AG09309 (cell line): ENCODE measurements at regions not wholly inside any gene's neighbourhood (a gene's known extent, or its start where the extent isn't known, plus 50 kb on each side); places are given as distances from the start of the nearest gene placed in this dataset.
"Not testable (repeated sequence)": the region's sequence is repeated elsewhere in the genome, so short reads cannot be mapped to it uniquely, and the experiment has no call there.

Experiments used
- DNase-seq: peaks from one replicate; pipeline ENCODE4 v3.0.0-alpha.2; 2010; ENCODE audit warnings: low read depth
- H3K4me3 ChIP-seq: 2 replicates; pipeline ENCODE4 v1.5.1; 2011; ENCODE audit warnings: mild to moderate bottlenecking, low read depth, low read length, moderate library complexity; ENCODE audit not compliant: control insufficient read depth
- TF ChIP-seq, protein P1 (sequence below): IDR thresholded peaks from 2 replicates; pipeline ENCODE4 v1.5.1; 2011; ENCODE audit warnings: mild to moderate bottlenecking, low read depth, low read length, inconsistent platforms; ENCODE audit not compliant: insufficient read depth, control insufficient read depth; ENCODE audit errors: missing control alignments

- H3K4me3 ChIP-seq, result no peak overlapping the region
- TF ChIP-seq, protein P1, sequence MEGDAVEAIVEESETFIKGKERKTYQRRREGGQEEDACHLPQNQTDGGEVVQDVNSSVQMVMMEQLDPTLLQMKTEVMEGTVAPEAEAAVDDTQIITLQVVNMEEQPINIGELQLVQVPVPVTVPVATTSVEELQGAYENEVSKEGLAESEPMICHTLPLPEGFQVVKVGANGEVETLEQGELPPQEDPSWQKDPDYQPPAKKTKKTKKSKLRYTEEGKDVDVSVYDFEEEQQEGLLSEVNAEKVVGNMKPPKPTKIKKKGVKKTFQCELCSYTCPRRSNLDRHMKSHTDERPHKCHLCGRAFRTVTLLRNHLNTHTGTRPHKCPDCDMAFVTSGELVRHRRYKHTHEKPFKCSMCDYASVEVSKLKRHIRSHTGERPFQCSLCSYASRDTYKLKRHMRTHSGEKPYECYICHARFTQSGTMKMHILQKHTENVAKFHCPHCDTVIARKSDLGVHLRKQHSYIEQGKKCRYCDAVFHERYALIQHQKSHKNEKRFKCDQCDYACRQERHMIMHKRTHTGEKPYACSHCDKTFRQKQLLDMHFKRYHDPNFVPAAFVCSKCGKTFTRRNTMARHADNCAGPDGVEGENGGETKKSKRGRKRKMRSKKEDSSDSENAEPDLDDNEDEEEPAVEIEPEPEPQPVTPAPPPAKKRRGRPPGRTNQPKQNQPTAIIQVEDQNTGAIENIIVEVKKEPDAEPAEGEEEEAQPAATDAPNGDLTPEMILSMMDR, result no peak
- no peak for DNase-seq
Measured at GRCh38 chr9:129556491-129557191, 64.3 kb downstream of the C9orf50 start.

DNA sequence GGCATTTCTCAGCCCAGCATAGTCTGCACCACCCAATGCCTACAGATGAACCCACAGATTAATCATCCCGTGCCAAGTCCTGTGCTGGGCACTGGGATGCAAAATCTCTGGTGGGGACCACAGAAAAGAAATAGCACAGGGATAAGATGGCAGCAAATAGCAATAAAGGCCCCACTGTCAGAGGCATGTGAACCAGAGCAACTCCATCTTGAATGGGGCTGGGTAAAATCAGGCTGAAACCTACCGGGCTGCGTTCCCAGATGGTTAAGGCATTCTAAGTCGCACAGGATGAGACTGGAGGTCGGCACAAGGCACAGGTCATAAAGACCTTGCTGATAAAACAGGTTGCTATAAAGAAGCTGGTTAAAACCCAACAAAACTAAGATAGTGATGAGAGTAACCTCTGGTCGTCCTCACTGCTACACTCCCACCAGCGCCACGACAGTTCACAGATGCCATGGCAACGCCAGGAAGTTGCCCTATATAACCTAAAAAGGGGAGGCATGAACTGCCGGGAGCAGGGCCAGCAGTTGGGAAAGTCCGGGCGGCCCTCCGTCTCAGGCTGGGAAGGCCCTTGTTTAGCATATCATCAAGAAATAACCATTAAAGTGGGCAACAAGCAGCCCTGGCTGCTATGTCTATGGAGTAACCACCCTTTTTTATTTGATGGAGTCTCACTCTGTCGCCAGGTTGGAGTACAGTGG, 65.2 kb downstream of the C9orf50 start:
- H3K4me3 ChIP-seq, result no peak overlapping the region
- TF ChIP-seq, protein P1, result no peak
- no peak for DNase-seq

DNA sequence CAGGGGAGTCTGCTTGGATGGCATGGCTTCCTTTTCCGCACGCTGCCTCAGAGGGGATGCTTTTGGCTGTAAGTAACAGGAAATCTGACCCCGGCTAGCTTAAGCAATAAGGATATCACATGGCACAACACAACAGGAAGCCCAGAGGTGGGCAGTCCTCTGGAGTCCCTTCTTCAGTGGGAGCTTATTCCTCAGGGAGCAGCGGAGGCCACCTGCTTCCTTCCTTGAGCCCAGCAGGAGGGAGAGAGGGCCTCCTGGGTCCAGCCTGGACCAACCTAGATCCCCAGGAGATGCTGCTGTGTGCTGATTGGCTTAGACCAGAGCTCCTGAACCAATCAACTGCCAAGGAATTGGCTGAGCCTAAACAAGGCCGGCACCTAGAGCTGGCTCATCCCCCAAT, 66.3 kb downstream of the C9orf50 start:
- TF ChIP-seq, protein P1, result no peak
- DNase-seq, result no peak
- H3K4me3 ChIP-seq, result no peak overlapping the region

GRCh38 chr9:129553277-129553676, 67.6 kb downstream of the C9orf50 start:
- TF ChIP-seq, protein P1, result no peak
- no peak overlapping the region for H3K4me3 ChIP-seq
- DNase-seq, result no peak

DNA sequence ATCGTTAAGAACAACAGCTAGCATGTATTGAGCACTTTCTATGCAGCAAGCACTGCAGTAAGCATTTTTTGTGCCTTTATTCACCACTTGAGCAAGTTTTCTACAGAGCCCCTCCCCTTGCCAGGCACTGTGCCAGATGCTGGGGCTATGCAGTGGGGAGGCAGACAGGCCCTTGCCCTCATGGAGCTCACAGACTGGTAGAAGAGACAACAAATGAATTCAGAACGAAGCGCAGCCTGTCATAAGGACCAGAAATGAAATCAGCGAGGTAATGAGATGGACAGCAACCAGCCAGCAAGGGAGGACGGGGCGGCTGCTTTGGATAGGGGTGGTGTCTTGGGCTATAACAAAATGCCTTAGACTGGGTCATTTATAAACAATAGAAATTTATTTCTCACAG, 68.8 kb downstream of the C9orf50 start:
- H3K4me3 ChIP-seq, result no peak overlapping the region
- TF ChIP-seq, protein P1, result no peak
- DNase-seq, result no peak

- TF ChIP-seq, protein P1, result no peak
- no peak for DNase-seq
- no peak overlapping the region for H3K4me3 ChIP-seq
Measured at GRCh38 chr9:129551393-129551973, 69.4 kb downstream of the C9orf50 start.

GRCh38 chr9:129550977-129551376, 69.9 kb downstream of the C9orf50 start:
- DNase-seq, H3K4me3 ChIP-seq: not testable (repeated sequence)
